B cell (primary cell): ENCODE measurements at regions not wholly inside any gene's neighbourhood (a gene's known extent, or its start where the extent isn't known, plus 50 kb on each side); places are given as distances from the start of the nearest gene placed in this dataset.

Experiments
- ATAC-seq: fragments of 200-7000 bp; cut with Tn5 transposase; one replicate; pipeline ENCODE4 v1.10.0; 2021; ENCODE audit warnings: low read depth, mild to moderate bottlenecking, moderate number of reproducible peaks, moderate library complexity
- CTCF ChIA-PET: fragments of 350-600 bp; sonication (Branson Sonifier 250); formaldehyde crosslinking; loops from one replicate; lab custom pipeline; 2021; ENCODE audit warnings: antibody characterized with exemption, inconsistent platforms; lab: Charles Lee
- POLR2A ChIA-PET: fragments of 350-600 bp; sonication (Branson Sonifier 250); formaldehyde crosslinking; loops from one replicate; lab custom pipeline; 2021; ENCODE audit warnings: antibody characterized with exemption; lab: Charles Lee
- DNase-seq: peaks from one replicate; pipeline ENCODE4 v3.0.0; 2013
- H2AFZ ChIP-seq: 2 replicates; pipeline ENCODE4 v1.6.1; 2012; ENCODE audit warnings: mild to moderate bottlenecking, low read depth, low read length; ENCODE audit not compliant: insufficient read depth, poor library complexity, severe bottlenecking
- H3K27ac ChIP-seq, 2 donors: 1 replicate in 1 of 2; 2 replicates in 1 of 2; pipeline ENCODE4 v1.5.1; 2012 to 2013; ENCODE audit warnings: low read length in 2 of 2, mild to moderate bottlenecking in 2 of 2, moderate library complexity in 1 of 2
- H3K27me3 ChIP-seq, 4 experiments: fragments of 200-600 bp in 1 of 4; sonication (generic) in 1 of 4; replicated peaks in 1 of 4; 1 replicate in 2 of 4; 2 replicates in 2 of 4; pipeline versions ENCODE4 v1.6.1 to v1.7.0; 2013 to 2016; ENCODE audit warnings: low read length in 3 of 4, mild to moderate bottlenecking in 2 of 4, mixed read lengths in 1 of 4, moderate library complexity in 1 of 4; ENCODE audit not compliant: insufficient read depth in 4 of 4, control insufficient read depth in 3 of 4; ENCODE audit errors: control extremely low read depth in 1 of 4
- H3K36me3 ChIP-seq, 2 experiments: replicated peaks in 1 of 2; 1 replicate in 1 of 2; 2 replicates in 1 of 2; pipeline versions ENCODE4 v1.6.1 to v1.7.1; 2013; ENCODE audit warnings: low read length in 1 of 2; ENCODE audit not compliant: insufficient read depth in 2 of 2, control insufficient read depth in 1 of 2; ENCODE audit errors: control extremely low read depth in 1 of 2, extremely low read depth in 1 of 2
- H3K4me1 ChIP-seq, 2 donors: fragments of 200-600 bp in 1 of 2; sonication (generic) in 1 of 2; 1 replicate in 1 of 2; 2 replicates in 1 of 2; pipeline versions ENCODE4 v1.5.1 to v1.6.1; 2013 to 2017; ENCODE audit warnings: low read length in 2 of 2; ENCODE audit not compliant: control insufficient read depth in 2 of 2, insufficient read depth in 2 of 2
- H3K4me2 ChIP-seq: replicated peaks from 2 replicates; pipeline ENCODE3; 2012; ENCODE audit warnings: mild to moderate bottlenecking, low read depth, low read length; ENCODE audit not compliant: poor library complexity, severe bottlenecking
- H3K4me3 ChIP-seq, 5 experiments: fragments of 200-600 bp in 1 of 5; sonication (generic) in 1 of 5; 1 replicate in 3 of 5; 2 replicates in 2 of 5; pipeline versions ENCODE4 v1.5.1 to v1.7.0; 2011 to 2016; ENCODE audit warnings: low read length in 4 of 5, mild to moderate bottlenecking in 4 of 5, low read depth in 2 of 5, control low read depth in 1 of 5, moderate library complexity in 1 of 5; ENCODE audit not compliant: insufficient read depth in 1 of 5; ENCODE audit errors: control extremely low read depth in 1 of 5, extremely low read depth in 1 of 5
- H3K79me2 ChIP-seq: fragments of 200-600 bp; sonication (generic); one replicate; pipeline ENCODE4 v1.6.0; 2016; ENCODE audit warnings: low read length; ENCODE audit not compliant: control insufficient read depth, insufficient read depth
- H3K9ac ChIP-seq: fragments of 200-600 bp; sonication (generic); 2 replicates; pipeline ENCODE4 v1.6.1; 2017; ENCODE audit warnings: mild to moderate bottlenecking, low read length, moderate library complexity
- H3K9me3 ChIP-seq, 3 donors: one replicate each; pipeline versions ENCODE4 v1.6.1 to v1.7.1; 2013; ENCODE audit warnings: low read length in 2 of 3; ENCODE audit not compliant: control insufficient read depth in 2 of 3, insufficient read depth in 1 of 3; ENCODE audit errors: control extremely low read depth in 1 of 3
- H4K20me1 ChIP-seq: 2 replicates; pipeline ENCODE4 v1.6.0; 2012; ENCODE audit warnings: mild to moderate bottlenecking, low read length; ENCODE audit not compliant: insufficient read depth, control insufficient read depth, poor library complexity, severe bottlenecking
- H3K27ac Mint-ChIP-seq: one replicate; pipeline ENCODE4 v1.8.0; 2021; ENCODE audit warnings: mixed read lengths
- H3K27me3 Mint-ChIP-seq: one replicate; pipeline ENCODE4 v1.8.0; 2021; ENCODE audit warnings: mixed read lengths
- H3K4me1 Mint-ChIP-seq: one replicate; pipeline ENCODE4 v1.8.0; 2021; ENCODE audit warnings: mixed read lengths
- H3K4me3 Mint-ChIP-seq: one replicate; pipeline ENCODE4 v1.8.0; 2021; ENCODE audit warnings: mixed read lengths
- H3K9me3 Mint-ChIP-seq: one replicate; pipeline ENCODE4 v1.8.0; 2022; ENCODE audit warnings: mixed read lengths; ENCODE audit not compliant: insufficient read depth
- EZH2 ChIP-seq: IDR thresholded peaks from 2 replicates; pipeline ENCODE4 v1.6.1; 2012; ENCODE audit warnings: borderline replicate concordance, low read depth, mild to moderate bottlenecking, moderate library complexity, low read length; ENCODE audit not compliant: insufficient read depth, poor library complexity, severe bottlenecking
- WGBS: methylation state at CpG from one replicate; pipeline ENCODE4 v1.1.5; 2013; ENCODE audit warnings: missing lambda C conversion rate; ENCODE audit not compliant: insufficient coverage; 5-methylcytosine and 5-hydroxymethylcytosine counted together
- intact Hi-C: fragments of 100-400 bp; cut with micrococcal nuclease; formaldehyde crosslinking; loops from one replicate; pipeline ENCODE4 v1.10.0; 2022
- TF ChIP-seq, protein P1 (sequence below): fragments of 200-600 bp; IDR thresholded peaks from one replicate; pipeline ENCODE4 v1.8.0; 2022; ENCODE audit warnings: antibody characterized with exemption, mild to moderate bottlenecking

GRCh38 chr14:84399296-84399910 is 1130.5 kb upstream of the FLRT2 start:
- H3K9me3 ChIP-seq = peaks cover 1 to 11% (median 4%) of the 10 kb centered on the region in 3 donors
- CTCF ChIA-PET = no interaction called here
- no peaks in the 10 kb centered on the region for H3K36me3 ChIP-seq
- H3K27me3 ChIP-seq = no peaks in the 10 kb centered on the region
- H3K27me3 Mint-ChIP-seq = no peaks in the 10 kb centered on the region
- TF ChIP-seq, protein P1, sequence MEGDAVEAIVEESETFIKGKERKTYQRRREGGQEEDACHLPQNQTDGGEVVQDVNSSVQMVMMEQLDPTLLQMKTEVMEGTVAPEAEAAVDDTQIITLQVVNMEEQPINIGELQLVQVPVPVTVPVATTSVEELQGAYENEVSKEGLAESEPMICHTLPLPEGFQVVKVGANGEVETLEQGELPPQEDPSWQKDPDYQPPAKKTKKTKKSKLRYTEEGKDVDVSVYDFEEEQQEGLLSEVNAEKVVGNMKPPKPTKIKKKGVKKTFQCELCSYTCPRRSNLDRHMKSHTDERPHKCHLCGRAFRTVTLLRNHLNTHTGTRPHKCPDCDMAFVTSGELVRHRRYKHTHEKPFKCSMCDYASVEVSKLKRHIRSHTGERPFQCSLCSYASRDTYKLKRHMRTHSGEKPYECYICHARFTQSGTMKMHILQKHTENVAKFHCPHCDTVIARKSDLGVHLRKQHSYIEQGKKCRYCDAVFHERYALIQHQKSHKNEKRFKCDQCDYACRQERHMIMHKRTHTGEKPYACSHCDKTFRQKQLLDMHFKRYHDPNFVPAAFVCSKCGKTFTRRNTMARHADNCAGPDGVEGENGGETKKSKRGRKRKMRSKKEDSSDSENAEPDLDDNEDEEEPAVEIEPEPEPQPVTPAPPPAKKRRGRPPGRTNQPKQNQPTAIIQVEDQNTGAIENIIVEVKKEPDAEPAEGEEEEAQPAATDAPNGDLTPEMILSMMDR = no peak
- TF ChIP-seq EZH2 = no peak
- H3K4me3 Mint-ChIP-seq = no peak overlapping the region
- H3K9ac ChIP-seq = no peak overlapping the region
- no peak overlapping the region for H2AFZ ChIP-seq
- intact Hi-C loops = no loop called here
- H3K9me3 Mint-ChIP-seq = peaks cover 8% of the 10 kb centered on the region
- ATAC-seq (no peak), DNase-seq (no peak)
- no peaks in the 10 kb centered on the region for H3K4me1 ChIP-seq
- no peak overlapping the region for H3K4me3 ChIP-seq
- H4K20me1 ChIP-seq = no peaks in the 10 kb centered on the region
- H3K4me1 Mint-ChIP-seq = no peaks in the 10 kb centered on the region
- H3K79me2 ChIP-seq = no peaks in the 10 kb centered on the region
- no peak overlapping the region for H3K4me2 ChIP-seq
- WGBS = 95% methylated on average over 57 of the region's 62 CpGs
- no peak overlapping the region for H3K27ac ChIP-seq
- POLR2A ChIA-PET = no interaction called here
- no peak overlapping the region for H3K27ac Mint-ChIP-seq

DNA sequence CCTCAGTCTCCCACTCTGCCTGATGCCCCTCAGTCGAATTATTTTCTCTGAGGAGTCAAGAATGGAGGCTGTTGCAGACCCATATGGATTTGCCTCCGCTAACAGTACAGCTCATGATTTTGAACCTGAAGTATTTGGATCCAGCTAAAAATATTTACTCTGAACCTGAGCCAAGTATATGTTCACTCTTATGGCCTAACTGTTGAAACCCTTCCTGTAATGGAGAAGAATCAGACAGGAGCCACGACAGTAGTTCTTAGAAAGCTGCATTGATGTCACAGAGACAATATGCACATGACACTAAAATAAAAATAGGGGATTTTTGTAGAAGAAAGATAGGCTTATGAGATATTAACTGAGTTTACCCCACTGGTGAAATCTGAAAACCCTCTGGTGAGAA is 1128.3 kb upstream of the FLRT2 start:
- POLR2A ChIA-PET = no interaction called here
- Mint-ChIP-seq H3K4me1 (no peaks in the 10 kb centered on the region), H3K4me3 (no peak overlapping the region), H3K27ac (no peak overlapping the region), H3K27me3 (no peaks in the 10 kb centered on the region), H3K9me3 (peaks cover 5% of the 10 kb centered on the region)
- Histone ChIP-seq H3K79me2 (no peaks in the 10 kb centered on the region), H2AFZ (no peak overlapping the region), H3K27me3 (no peaks in the 10 kb centered on the region), H3K9me3 (peaks cover 1 to 11% (median 3%) of the 10 kb centered on the region in 3 donors), H4K20me1 (no peaks in the 10 kb centered on the region), H3K4me1 (no peaks in the 10 kb centered on the region), H3K4me3 (no peak overlapping the region), H3K36me3 (no peaks in the 10 kb centered on the region), H3K9ac (no peak overlapping the region), H3K27ac (no peak overlapping the region), H3K4me2 (no peak overlapping the region)
- 90% methylated on average over 2 of the region's 3 CpGs for WGBS
- ATAC-seq = no peak
- no peak for TF ChIP-seq EZH2
- TF ChIP-seq, protein P1 = no peak
- DNase-seq = no peak
- CTCF ChIA-PET = no interaction called here
- intact Hi-C loops = no loop called here
